ENCODE measurements at regions not wholly inside any gene's neighbourhood (a gene's known extent, or its start where the extent isn't known, plus 50 kb on each side); places are given as distances from the start of the nearest gene placed in this dataset.
A peak's percentile ranks its signal among the peaks of the same experiment; 100 is the strongest.

DNA sequence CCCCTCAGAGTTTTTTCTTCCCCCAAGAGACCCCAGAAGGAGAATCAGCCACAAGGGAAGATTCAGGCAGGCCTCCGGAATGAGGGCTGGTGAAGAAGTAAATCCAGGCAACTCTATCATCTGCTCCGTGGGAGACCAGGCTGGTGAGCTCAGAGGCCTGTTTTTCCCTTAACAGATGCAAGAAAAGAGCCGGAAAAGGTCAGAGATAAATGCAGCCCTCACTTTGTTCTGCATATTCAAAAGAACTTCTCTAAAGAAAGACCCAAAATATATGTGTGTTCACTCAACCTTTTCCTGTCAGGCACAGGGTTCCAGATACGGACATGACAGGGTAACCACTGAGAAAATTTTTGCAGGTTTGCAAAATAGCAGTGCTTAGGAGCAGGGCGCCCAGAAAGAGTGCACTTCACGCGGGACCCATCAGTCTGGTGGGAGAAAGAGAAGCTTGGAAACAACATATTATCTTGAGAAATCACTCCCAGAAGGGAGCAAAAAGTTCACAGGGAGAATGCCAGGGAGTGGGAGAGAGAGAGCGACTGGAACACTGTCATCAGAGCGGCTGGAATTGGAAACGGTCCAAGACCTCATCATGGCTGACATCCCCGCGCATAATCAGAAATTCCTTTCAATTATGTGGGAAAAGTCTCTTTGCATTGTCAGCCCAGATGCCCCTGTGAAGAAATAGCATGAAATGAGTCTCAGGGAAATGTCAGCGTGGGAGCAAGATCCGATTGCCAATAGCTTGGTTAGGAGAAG is 244.8 kb upstream of the SLC14A2 start:
- TF ChIP-seq POLR2A (IDR thresholded peaks at IDR 0.05), result no peak
- TF ChIP-seq CTCF (IDR thresholded peaks at IDR 0.05), result no peak
- intact Hi-C loops (cut with DNase I; ENCODE audit: low total_unique reads), result no loop called here
- H3K27me3 ChIP-seq, result no peaks in the 10 kb centered on the region
- no peak overlapping the region for H3K4me3 ChIP-seq
- no peaks in the 10 kb centered on the region for H3K9me3 ChIP-seq
- peak overlapping the region; percentile 50 to 55 for H3K27ac ChIP-seq
- H3K4me1 ChIP-seq, result no peaks in the 10 kb centered on the region
- DNase-seq, result peak in 1 of 2 donors; percentile 28
- no peaks in the 10 kb centered on the region for H3K36me3 ChIP-seq

GRCh38 chr18:45373286-45373880 is 241.9 kb upstream of the SLC14A2 start:
- TF ChIP-seq CTCF (IDR thresholded peaks at IDR 0.05) (no peak), POLR2A (IDR thresholded peaks at IDR 0.05) (no peak)
- no peak for DNase-seq
- Histone ChIP-seq H3K36me3 (no peaks in the 10 kb centered on the region), H3K4me1 (no peaks in the 10 kb centered on the region), H3K27me3 (no peaks in the 10 kb centered on the region), H3K4me3 (no peak overlapping the region), H3K27ac (no peak overlapping the region), H3K9me3 (no peaks in the 10 kb centered on the region)
- intact Hi-C loops (cut with DNase I; ENCODE audit: low total_unique reads), result no loop called here

- Histone ChIP-seq H3K4me3 (no peak overlapping the region), H3K9me3 (no peaks in the 10 kb centered on the region), H3K36me3 (no peaks in the 10 kb centered on the region), H3K27me3 (no peaks in the 10 kb centered on the region), H3K27ac (no peak overlapping the region), H3K4me1 (no peaks in the 10 kb centered on the region)
- no peak for TF ChIP-seq CTCF (IDR thresholded peaks at IDR 0.05)
- intact Hi-C loops (cut with DNase I; ENCODE audit: low total_unique reads), result no loop called here
- DNase-seq, result no peak
Observed at GRCh38 chr18:45374236-45374635, 241.0 kb upstream of the SLC14A2 start.

DNA sequence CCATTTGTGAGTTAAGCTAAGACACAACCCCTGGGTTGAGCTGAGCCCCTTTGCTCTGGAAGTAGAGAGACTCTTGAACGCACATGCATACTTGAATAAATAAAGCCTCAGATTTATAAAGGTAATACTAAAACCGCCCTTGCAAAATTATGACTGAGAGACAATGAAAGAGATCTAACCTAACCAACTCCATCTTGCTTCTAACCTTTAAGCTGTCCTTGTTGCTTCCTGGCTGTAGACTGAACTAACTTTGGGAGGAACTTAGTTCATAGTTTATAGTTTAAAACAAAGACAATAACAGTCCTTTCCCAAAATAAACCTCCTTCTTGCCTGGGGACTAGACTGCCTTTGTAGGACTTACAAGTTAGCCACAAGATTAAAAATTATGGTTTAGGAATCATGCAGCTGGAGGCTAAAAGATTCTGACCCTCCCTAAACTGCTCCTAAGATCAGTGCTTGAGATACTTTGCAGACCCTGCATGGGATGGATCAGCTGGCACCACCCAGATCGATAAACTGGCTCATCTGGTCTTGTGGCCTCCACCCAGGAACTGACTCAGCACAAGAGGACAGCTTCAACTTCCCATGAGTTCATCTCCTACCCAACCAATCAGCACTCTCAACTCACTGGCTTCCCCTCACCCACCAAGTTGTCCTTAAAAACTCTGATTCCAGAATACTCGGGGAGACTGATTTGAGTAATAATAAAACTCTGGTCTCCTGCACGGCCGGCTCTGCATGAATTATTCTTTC is 240.2 kb upstream of the SLC14A2 start:
- Histone ChIP-seq H3K4me3 (no peak overlapping the region), H3K9me3 (no peaks in the 10 kb centered on the region), H3K36me3 (no peaks in the 10 kb centered on the region), H3K4me1 (no peaks in the 10 kb centered on the region), H3K27ac (no peak overlapping the region), H3K27me3 (no peaks in the 10 kb centered on the region)
- TF ChIP-seq CTCF (IDR thresholded peaks at IDR 0.05), result no peak
- no peak for TF ChIP-seq POLR2A (IDR thresholded peaks at IDR 0.05)
- intact Hi-C loops (cut with DNase I; ENCODE audit: low total_unique reads), result no loop called here
- no peak for DNase-seq

- Histone ChIP-seq H3K4me3 (no peak overlapping the region), H3K27ac (no peak overlapping the region), H3K27me3 (no peaks in the 10 kb centered on the region), H3K4me1 (no peaks in the 10 kb centered on the region), H3K9me3 (no peaks in the 10 kb centered on the region), H3K36me3 (no peaks in the 10 kb centered on the region)
- DNase-seq, result no peak
- TF ChIP-seq CTCF (IDR thresholded peaks at IDR 0.05) (no peak), POLR2A (IDR thresholded peaks at IDR 0.05) (no peak)
- intact Hi-C loops (cut with DNase I; ENCODE audit: low total_unique reads), result no loop called here
Observed at GRCh38 chr18:45376193-45376592, 239.1 kb upstream of the SLC14A2 start.
